ENCODE measurements at regions not wholly inside any gene's neighbourhood (a gene's known extent, or its start where the extent isn't known, plus 50 kb on each side); places are given as distances from the start of the nearest gene placed in this dataset.

DNA sequence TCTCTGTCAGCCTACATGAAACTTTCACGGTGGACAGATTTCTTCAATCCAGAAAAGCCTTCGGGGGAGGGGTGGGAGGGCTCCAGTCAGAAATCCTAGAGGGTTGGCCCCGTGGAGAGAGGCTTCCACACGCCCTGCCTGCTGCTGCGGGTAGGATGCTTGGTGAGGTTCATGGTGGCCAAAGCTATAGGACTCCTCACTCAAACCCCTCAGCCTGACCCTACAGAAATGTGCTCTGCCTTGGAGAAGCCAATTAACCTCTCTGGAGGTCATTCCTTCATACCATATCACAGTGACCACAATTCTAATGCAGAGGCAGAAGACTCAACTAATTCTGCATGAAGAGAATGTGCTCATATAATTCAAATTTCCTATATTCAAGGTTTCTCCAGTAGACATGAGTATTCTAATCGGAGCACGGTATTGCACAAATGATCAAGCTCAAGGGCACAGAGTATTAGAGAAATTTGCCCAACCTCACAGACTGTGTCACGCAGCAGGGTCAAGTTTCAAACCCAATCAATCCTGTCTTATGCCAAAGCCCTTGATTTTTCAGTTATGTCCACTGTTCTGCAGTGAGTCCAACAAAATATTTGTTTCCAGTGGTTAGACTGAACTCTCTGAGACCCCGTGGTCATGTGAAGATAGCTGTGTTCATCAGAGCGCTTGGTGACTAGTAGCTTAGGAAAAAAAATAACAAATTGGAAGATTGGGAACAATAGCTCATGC is 104.8 kb downstream of the TOMM20 start:
- no peak for TF ChIP-seq TCF7L2 (IDR thresholded peaks at IDR 0.05; ENCODE audit: borderline replicate concordance, low read depth, low read length)
- no peak for TF ChIP-seq ZBTB21 (tag by site-specific recombination; IDR thresholded peaks at IDR 0.05)
- TF ChIP-seq, protein P1, sequence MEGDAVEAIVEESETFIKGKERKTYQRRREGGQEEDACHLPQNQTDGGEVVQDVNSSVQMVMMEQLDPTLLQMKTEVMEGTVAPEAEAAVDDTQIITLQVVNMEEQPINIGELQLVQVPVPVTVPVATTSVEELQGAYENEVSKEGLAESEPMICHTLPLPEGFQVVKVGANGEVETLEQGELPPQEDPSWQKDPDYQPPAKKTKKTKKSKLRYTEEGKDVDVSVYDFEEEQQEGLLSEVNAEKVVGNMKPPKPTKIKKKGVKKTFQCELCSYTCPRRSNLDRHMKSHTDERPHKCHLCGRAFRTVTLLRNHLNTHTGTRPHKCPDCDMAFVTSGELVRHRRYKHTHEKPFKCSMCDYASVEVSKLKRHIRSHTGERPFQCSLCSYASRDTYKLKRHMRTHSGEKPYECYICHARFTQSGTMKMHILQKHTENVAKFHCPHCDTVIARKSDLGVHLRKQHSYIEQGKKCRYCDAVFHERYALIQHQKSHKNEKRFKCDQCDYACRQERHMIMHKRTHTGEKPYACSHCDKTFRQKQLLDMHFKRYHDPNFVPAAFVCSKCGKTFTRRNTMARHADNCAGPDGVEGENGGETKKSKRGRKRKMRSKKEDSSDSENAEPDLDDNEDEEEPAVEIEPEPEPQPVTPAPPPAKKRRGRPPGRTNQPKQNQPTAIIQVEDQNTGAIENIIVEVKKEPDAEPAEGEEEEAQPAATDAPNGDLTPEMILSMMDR (tag by site-specific recombination; IDR thresholded peaks at IDR 0.05): no peak

Data from HEK293 (cell line).